ENCODE measurements at regions not wholly inside any gene's neighbourhood (a gene's known extent, or its start where the extent isn't known, plus 50 kb on each side); places are given as distances from the start of the nearest gene placed in this dataset.
"Not testable (repeated sequence)": the region's sequence is repeated elsewhere in the genome, so short reads cannot be mapped to it uniquely, and the experiment has no call there.

DNA sequence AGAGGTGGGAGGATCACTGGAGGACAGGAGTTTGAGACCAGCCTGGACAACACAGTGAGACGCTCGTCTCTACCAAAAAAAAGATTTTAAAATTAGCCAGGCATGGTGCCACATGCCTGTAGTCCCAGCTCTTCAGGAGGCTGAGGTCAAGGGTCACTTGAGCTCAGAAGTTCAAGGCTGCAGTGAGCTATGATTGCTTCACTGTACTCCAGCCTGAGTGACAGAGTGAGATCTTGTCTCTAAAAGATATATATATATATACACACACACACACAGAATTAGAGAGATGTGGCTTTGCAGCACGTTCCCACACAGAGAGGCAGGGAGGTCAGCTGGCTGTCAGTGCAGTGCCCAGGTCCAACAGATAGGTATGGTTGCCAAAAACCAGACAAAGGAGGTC, 363.4 kb downstream of the BCL2L11 start:
- DNase-seq, result not testable (repeated sequence)

DNA sequence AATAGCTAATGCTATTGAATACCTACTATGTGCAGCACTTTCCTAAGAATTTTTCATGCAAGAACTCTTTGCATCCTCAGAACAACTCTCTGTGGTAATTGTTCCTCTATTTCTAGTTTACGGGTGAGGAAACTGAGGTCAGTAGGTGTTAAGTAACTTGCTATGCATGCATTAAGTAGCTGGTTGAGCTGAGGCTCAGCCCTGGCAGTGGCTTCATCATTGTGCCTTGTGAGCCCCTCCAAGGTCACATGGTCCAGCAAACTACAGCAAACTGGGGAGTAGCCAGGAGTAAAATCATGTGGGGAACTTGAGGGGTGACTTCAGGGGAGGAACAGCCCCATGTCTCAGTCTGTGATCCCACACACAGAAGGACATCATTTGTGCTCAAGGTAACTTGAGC, 365.2 kb downstream of the BCL2L11 start:
- DNase-seq, result not testable (repeated sequence)

DNA sequence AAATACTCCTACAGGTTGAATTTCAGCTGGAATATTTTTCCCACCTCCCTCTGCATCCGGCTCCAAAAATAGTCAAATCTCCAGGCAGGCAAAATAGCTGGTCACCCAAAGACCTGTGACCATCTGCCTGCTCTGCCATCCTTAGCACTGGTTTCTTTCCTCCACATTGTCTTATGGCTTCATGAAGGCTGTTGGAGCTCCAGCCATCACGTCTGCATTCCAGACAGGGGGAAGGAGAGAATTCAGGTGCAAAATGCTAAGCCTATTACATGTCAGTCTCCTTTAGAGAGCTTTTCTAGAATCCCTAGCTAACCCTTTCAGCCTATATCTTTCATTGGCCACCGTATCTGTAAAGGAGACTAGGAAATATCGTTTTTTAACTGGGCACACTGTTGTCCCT, 367.7 kb downstream of the BCL2L11 start:
- not testable (repeated sequence) for DNase-seq

DNA sequence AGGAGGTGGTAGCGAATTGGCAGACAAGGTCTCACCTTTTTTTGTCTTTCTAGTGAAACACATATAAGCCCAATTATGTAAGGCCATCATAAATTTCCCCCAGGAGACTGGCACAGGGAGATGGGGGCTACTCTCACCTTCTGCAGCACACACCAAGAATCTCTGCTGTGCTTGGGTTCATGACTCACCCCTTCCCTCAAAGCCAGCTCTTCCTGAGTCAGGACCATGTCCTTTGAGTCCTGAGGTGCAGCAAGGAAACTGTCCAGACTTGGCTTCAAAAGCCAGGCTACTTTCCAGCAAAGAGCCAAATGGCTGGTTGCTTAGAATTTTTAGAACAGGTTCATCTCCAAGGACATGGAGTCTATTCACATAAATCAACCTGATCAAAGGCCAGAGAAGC, 368.7 kb downstream of the BCL2L11 start:
- not testable (repeated sequence) for DNase-seq

DNA sequence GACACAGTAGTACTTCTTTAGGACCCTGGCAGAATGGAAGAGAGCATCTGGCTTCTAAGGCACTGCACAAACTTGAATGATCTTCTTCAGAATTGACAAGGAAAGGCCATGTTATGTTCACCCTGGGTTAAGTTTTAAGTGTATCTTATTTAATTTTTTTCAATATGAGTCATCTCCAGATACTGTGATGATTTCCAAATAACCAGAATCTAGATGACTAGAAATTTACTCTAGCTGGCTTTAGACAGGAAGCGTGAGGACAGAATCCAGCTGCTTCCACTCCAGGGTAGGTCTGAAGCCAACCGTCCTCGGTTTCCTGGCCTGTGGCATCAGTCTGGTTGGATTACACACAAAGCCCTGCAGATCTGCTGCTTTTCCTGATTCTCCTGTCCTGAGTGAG, 370.5 kb downstream of the BCL2L11 start:
- DNase-seq, result not testable (repeated sequence)

DNA sequence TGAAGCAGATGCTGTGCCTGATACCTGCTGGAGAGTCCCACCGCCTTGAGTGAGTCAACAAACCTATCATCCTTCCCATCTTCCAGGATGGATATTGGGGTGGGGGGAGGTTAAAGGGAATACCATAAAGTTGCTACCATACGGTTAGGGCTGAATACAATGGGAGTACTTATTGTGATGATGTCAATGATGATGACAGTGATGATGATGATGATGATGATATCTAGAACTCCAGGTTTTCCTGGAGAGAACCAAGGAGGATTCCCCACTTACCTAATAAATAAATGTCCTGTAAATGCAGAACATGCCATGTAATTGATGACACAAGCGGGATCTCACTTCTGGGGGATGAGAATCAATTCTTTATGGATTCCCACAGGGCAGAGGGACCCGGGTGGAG, 370.9 kb downstream of the BCL2L11 start:
- not testable (repeated sequence) for DNase-seq

DNA sequence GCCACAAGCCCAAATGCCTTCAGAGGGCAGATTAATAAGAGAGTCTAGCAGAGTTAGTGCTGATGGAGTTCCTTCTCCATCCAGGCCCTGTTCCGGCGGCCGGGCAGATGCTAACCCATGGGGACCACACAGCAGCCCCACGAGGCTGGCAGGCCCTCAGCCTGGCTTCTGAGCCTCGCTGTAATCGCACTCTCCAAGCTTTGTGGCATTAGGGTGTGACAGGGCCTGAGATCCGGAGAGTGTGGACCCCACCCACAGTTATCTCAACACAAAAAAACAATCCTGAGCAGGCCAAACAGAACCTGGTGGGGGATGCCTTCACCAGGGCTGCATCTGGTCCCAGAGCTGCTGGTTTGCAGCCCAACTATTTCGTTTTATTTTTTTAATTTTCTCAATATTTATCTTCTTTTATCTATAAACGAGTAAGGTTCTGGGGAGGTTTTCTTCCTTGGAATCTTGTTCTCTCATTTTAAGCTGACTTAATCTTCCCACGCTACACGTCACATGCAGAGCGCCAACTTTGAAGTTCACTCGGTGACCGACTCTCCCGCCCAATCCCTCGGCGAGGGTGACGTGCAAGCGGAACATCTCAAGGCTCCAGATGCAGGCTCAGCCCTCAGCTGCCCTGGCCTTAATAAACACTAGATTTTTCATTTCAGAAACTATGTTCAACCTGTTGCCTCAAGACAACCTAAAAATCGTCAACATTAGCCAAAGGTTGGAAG, 372.4 kb downstream of the BCL2L11 start:
- DNase-seq, result not testable (repeated sequence)

DNA sequence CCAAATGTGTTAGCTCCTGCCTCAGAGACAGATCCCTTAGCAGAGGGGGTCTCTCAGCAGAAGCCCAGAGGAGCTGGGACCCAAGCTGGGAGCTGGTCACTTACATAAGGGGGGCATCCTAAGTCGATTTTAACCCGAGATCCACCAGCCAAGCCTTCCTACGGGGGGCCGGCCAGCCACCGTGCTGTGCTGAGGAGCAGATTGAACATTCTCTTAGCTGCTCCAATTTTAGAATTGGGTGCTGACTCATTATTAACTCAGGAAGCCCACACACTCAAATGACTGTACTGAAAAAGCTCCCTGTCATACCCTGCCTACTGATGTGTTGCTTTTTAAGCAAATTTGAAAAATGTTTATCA, 373.0 kb downstream of the BCL2L11 start:
- DNase-seq, result not testable (repeated sequence)

DNA sequence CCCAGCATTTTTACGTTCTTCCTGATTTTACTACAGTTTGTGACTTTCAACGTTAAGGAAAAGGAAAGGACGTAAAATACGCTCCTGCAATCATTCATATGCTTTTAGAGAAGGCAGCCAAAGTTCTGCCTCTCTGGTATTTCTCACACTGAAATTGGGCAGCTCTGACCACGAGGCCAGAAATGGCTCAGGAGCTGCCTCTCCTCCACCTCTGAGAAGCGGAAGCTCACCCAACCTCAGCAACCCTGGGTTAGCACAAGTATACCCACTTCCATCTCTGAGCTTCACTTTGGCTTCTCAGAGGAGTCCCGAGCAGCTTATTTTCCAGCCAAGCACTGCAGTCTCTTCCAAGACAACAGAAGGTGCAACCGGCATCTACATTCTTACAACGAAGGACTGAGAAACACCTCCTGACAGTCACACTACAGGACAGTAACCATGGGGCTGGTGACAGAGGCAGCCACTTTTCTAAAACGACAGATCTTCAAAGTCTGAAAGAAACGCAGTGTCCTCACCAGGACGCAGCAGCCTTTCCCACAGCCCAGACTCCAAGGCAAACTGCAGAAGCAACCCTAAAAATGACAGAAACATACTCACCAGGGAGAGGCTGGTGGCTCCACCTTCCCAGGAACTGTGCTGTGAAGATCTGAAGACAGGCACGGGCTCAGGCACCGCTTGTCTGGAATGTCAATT, 373.7 kb downstream of the BCL2L11 start:
- not testable (repeated sequence) for DNase-seq

DNA sequence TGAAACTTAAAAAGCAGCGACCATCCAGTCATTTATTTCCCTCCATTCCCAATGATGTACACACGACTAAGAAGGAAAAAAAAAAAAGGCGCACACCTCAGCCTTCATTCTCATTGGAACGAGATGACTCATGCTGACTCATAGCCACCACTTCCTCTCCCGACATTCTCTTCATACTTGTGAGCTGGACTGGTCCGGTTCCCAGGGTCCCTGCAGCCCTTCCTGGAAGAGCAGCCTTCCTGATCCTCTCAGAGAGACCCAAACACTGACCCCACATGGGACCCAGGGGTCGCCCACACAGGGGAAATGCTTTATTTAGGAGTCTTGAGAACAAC, 374.2 kb downstream of the BCL2L11 start:
- not testable (repeated sequence) for DNase-seq

DNA sequence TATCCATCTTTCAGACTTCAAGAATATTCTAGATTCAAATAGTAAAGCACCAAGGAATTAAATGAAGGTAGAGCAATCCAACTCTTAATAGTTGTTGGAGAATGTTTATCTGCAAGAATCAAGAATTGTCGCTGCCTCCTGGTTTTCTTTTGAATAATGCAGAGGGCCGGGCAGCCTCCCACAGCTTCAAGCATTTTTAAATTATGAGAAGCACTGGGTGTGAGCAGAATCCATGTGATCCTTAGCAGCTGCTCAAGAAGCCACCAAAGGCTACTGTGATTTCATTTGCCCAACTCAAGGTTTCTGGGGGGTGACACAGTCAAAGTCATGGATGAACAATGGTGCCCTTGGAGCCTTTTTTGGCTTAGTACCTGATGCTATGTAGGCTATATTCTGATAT, 374.9 kb downstream of the BCL2L11 start:
- DNase-seq, result not testable (repeated sequence)

DNA sequence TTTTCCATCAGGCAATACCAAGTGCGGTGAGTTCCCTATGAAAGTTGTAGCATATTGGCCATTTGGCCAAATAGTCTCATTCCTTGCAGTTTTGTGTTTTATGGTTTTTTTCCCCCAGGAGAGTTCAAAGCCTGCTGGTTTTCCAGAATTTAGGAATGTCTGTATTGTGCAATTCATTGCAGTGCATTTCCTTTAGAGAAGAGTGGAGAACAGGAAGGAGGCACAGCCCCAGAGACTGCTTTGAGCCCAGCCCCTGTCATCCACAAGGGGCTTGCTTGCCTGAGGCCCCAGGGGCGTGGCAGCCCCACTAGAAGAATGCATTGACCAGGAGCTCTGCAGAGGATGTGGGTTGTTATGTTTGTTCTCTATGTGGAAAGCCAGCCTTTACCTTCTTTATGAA, 375.5 kb downstream of the BCL2L11 start:
- DNase-seq, result not testable (repeated sequence)

DNA sequence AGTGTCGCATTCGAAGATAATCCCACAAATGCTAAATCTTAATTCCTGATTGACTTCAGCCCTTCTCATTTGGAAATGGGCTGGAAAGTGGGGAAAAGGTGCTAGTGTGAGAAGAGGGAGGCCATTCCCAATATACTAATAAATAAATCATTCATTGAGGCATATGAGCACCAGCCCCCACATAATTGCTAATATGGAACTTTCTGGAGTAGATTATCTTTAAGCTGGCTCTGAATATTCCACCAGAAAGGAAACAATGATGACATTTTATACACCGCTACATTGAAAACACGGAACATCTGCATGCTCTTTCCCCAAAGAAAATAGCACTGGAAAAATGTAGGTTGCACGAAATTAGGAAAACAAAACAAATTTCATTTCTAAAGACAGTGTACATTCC, 376.1 kb downstream of the BCL2L11 start:
- not testable (repeated sequence) for DNase-seq

DNA sequence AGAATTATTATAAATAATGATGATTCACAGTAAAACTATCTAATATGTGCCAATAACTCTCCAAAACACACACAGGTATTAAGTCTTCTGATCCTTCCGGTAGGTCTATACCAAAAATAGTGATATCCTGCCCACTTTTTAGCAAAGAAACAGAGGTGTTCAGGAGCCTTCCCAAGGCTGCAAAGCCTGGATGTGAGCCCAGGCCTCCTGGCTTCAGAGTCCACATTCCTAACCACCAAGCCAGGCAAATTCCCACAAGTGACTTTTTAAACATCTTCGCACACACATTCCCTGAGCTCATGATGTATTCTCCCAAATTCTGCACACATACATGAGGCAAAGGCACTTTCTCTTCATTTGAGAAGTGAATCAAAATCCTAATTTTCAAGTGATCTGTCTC, 376.6 kb downstream of the BCL2L11 start:
- not testable (repeated sequence) for DNase-seq

DNA sequence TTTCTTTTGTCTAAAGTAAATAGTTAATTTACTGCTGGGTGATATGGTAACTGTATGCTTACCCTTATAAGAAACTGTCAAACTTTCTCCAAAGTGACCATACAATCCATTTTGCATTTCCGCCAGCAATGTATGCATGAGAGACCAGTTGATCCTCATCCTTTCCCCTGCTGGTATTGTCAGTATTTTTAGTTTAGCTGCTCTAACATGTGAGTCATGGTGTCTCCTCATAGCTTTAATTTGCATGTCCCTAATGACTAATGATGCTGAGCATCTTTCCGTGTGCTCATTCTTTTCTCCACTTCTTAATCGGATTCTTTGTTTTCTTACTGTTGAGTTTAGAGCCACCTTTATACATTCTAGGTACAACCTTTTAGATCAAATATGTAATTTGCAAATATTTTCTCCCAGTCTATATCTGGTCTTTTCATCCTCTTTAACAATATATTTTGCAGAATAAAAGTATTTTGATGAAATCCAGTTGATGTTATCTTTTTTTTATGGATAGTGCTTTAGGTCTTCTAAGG, 379.9 kb downstream of the BCL2L11 start:
- DNase-seq, result not testable (repeated sequence)

DNA sequence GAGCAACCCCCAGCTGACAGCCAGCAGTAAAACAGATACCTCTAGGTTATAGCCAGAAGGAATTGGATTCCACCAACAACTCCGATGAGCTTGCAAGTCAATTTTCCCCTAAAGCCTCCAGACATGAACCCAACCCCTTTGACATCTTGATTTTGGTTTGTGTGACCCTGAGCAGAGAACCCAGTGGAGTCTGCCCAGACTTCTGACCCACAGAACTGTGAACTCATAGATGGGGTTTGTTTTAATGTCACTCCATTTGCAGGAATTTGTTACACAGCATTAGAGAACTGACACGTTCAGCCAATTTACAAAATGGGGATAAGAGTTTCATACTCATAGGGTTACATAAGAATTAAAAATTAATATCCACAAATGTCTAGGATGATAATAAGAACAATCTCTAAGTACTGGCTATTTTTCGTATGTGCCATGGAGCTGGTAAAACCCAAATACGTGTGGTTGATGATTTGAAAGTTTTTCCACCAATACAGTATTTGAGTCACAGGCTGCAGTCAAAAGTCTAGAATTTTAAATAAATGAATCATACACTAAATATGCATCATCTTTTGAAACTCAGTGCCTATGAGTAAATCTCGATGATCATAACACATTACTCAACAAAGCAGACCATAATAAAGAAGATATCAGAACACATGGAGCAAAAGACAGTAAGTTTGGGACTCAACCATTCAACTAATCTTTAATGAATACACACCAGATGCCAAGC, 380.0 kb downstream of the ANAPC1 start:
- not testable (repeated sequence) for DNase-seq

DNA sequence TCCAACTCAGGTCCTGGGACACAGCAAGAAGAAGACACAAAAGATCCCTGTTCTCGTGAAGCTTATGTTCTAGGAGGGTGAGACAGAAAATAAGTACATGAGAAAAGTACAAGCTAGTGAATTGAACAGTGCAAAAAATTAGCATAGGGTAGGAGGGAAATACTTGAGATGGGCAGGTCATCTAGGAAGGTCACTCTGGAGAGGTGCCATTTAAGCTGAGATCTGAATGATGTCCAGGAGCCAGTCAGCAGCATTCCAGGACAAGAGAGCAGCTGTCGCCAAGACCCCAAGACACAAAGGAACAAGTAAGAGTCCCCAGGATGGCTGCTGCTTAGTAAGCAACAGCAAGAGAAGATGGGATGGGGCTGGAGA, 379.4 kb downstream of the ANAPC1 start:
- DNase-seq, result not testable (repeated sequence)

DNA sequence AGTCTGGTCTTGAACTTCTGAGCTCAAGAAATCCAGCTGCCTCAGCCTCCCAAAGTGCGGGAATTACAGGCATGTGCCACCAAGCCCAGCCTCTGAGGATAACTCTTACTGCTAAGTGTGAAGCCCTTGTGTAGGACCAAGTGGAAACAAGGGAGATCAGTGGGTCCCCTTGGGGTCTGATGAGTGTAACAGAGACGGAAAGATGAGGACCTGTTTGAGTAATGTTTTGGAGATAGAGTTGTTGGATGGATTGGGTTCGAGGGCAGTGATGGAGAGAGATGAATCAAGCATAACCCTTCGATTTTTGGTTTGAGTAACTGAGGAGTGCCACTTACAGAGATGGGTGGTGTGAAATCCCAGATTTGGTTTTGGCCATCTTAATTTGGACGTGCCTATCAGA, 378.7 kb downstream of the ANAPC1 start:
- not testable (repeated sequence) for DNase-seq

DNA sequence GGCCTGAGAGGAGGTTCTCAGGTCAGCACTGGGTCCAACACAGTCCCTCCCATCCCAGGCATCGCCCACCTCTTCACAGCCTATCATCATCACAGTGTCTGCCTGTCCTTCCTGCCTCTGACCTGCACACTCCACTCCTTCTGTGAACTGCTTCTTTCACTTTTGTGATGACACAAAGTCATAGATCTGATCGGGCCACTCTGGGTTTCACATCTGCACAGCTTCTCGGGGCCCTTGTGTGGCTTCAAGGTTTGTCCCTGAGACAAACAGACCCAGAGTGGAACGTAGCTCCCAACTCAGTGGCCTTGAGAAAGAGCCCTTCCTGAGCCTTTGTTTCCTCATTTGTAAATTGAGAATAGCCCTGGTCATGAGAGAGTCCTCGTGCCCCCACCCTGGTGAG, 377.1 kb downstream of the ANAPC1 start:
- DNase-seq, result not testable (repeated sequence)

DNA sequence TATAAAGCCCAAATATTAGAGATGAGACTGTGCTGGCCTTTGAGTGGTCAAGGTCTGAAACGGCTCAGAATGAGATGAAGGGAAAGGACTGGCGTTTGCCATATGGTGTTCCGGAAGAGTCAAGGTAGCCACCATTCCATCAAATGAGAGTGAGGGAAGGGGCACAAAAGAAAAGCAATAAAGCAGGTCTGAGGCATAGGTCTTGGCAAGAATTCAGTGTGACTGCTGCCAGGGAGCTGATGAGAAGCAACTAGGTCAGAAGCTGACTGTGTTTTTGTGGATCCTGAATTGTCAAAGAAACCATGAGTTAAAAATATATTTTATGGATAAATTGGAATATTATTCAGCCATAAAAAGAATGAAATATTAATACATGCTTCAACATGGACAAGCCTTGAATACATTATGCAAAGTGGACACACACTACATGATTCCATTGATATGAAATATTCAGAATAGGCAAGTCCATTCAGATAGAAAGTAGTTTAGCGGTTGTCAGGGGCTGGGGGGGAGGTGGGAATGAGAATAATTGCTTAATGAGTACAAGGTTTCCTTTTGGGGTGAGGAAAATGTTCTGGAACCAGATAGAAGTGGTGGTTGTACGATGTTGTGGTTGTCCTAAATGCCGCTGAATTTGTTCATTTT, 374.6 kb downstream of the ANAPC1 start:
- DNase-seq, result not testable (repeated sequence)

DNA sequence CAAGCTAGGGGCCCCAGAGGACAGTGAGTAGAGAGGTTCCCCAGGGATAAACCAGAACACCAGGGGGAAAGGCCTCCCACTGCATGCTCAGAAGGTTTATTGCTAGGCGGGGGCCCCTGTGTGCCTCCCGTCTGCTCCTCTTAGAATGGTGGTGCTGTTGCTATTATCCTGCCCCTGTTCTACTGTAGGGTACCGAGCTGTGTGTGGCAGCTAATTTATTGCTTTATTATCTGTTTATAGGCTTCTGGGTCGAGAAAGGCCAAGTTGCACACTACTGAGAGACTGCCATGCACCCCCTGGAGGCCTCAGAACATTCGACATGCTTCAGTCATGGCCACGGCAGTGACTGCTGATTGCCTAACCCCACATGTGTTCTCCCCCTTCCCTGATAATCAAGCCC, 373.6 kb downstream of the ANAPC1 start:
- DNase-seq, result not testable (repeated sequence)

DNA sequence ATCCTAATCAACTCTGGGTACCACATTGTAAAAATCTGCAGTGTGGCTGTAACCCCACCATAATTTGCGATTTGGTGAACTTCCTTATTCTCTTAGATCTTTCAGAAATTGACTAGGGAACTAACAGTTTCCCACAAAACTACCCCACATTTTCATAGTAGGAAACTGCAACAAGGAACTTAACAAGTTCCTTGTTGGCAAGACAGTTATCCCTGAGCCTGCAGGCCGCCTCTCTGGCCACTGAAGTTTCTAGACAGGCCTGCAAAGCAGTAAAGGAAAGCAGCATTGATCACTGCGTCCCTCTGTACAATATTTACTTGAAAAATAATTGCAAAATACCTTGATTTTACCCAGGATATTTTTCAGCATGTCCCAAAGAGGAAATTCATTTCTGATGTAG, 372.9 kb downstream of the ANAPC1 start:
- not testable (repeated sequence) for DNase-seq

DNA sequence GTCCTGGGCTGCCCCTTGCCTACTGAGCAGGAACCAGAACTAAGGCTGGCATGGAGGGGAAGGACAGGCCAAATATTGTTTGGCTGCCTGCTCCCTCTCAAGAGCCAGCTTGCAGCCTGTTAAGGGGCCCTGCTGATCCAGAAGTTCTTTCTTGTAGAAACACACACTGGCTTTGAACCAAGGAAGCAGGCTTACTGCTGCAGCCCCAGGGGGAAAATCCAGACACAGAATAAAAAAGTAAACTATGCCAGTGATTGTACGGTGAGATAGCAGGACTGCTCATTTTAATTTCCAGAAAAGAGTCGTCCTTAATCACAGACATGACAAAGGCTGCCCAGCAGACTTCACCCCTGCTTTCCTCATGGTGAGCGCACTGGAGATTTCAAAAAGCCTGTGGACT, 371.6 kb downstream of the ANAPC1 start:
- not testable (repeated sequence) for DNase-seq
